ENCODE measurements at regions not wholly inside any gene's neighbourhood (a gene's known extent, or its start where the extent isn't known, plus 50 kb on each side); places are given as distances from the start of the nearest gene placed in this dataset.
A peak's percentile ranks its signal among the peaks of the same experiment; 100 is the strongest.

DNA sequence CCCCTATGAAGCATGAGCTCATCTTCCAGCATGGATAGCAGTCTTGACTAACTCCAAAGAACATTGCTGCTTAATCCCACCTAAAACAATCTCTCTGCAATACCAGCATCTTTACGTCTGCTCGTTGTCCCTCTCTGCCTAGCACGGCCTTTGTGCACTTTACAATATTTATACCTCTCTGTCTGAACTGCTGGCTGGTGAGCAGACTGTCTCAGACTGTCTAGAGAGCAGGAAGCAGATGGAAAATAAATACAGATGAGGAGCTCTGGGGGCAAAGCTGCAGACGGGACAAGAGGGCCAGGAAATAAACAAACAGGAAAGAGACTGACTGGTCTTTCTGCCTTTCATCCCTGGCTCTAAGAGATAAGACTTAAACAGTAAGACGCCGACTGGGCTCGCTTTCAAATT lies 224.8 kb downstream of the ENC1 start:
- TF ChIP-seq CTCF (conservative IDR thresholded peaks at IDR 0.05) = no peak
- no peak for DNase-seq (ENCODE audit: extremely low spot score, unreplicated experiment)
- H3K4me1 Mint-ChIP-seq (ENCODE audit: unreplicated experiment) = peaks cover 46% of the 10 kb centered on the region
- peak overlapping the region; percentile 9 for H3K27ac Mint-ChIP-seq
- no peaks in the 10 kb centered on the region for H3K9me3 Mint-ChIP-seq
- no peaks in the 10 kb centered on the region for H3K36me3 Mint-ChIP-seq
- H3K4me3 Mint-ChIP-seq = no peak overlapping the region
- H3K27me3 Mint-ChIP-seq = no peaks in the 10 kb centered on the region

GRCh38 chr5:74414228-74414627 lies 226.3 kb downstream of the ENC1 start:
- Mint-ChIP-seq H3K9me3 (no peaks in the 10 kb centered on the region), H3K36me3 (no peaks in the 10 kb centered on the region), H3K4me1 (ENCODE audit: unreplicated experiment) (peaks cover 37% of the 10 kb centered on the region), H3K27ac (no peak overlapping the region), H3K4me3 (no peak overlapping the region), H3K27me3 (no peaks in the 10 kb centered on the region)
- TF ChIP-seq CTCF (conservative IDR thresholded peaks at IDR 0.05) = no peak
- no peak for DNase-seq (ENCODE audit: extremely low spot score, unreplicated experiment)

DNA sequence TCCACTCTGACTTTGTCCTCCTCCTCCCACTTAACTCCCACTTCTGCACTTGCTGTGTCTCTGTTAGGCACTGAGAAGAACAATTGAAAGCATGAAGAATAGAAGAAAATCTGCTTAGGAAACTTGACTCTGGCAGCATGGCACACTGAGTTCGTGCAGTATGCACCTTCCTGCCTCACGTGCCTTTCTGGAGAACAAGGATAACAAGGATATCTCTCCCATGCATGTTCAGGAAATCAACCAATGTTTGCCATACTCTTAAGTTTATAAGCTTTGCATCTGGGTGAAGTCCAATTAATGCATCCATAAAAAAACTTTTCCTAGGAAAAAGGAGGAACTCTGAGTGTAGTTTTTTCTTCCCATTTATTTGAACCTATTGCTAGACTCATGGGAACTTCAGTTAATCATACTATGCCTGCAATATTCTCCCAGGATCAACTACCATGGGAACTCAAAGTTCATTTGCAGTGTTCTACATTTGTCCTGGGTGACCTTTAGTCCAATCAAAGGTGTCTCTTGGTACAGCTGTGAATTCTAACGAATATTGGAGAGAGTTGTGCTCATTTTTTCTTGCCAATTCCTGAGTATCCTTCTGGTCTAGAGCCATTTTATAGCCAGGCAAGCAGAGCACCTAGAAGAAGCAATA lies 227.0 kb downstream of the ENC1 start:
- DNase-seq (ENCODE audit: extremely low spot score, unreplicated experiment) = no peak
- Mint-ChIP-seq H3K4me3 (no peak overlapping the region), H3K27me3 (no peaks in the 10 kb centered on the region), H3K27ac (no peak overlapping the region), H3K4me1 (ENCODE audit: unreplicated experiment) (peaks cover 38% of the 10 kb centered on the region), H3K9me3 (no peaks in the 10 kb centered on the region), H3K36me3 (no peaks in the 10 kb centered on the region)
- no peak for TF ChIP-seq CTCF (conservative IDR thresholded peaks at IDR 0.05)

GRCh38 chr5:74412066-74412465 lies 228.5 kb downstream of the ENC1 start:
- Mint-ChIP-seq H3K4me1 (ENCODE audit: unreplicated experiment) (peaks cover 45% of the 10 kb centered on the region), H3K27me3 (no peaks in the 10 kb centered on the region), H3K4me3 (no peak overlapping the region), H3K9me3 (no peaks in the 10 kb centered on the region), H3K36me3 (no peaks in the 10 kb centered on the region), H3K27ac (no peak overlapping the region)
- no peak for TF ChIP-seq CTCF (conservative IDR thresholded peaks at IDR 0.05)
- DNase-seq (ENCODE audit: extremely low spot score, unreplicated experiment) = no peak

GRCh38 chr5:74409712-74410111 lies 230.8 kb downstream of the ENC1 start:
- H3K27me3 Mint-ChIP-seq = no peaks in the 10 kb centered on the region
- no peak for DNase-seq (ENCODE audit: extremely low spot score, unreplicated experiment)
- H3K27ac Mint-ChIP-seq = no peak overlapping the region
- H3K36me3 Mint-ChIP-seq = no peaks in the 10 kb centered on the region
- H3K9me3 Mint-ChIP-seq = no peaks in the 10 kb centered on the region
- peaks cover 39% of the 10 kb centered on the region for H3K4me1 Mint-ChIP-seq (ENCODE audit: unreplicated experiment)
- no peak for TF ChIP-seq CTCF (conservative IDR thresholded peaks at IDR 0.05)
- H3K4me3 Mint-ChIP-seq = no peak overlapping the region

Data from type B pancreatic cell (in vitro differentiated cells).